LNCAP (cell line): ENCODE measurements at regions not wholly inside any gene's neighbourhood (a gene's known extent, or its start where the extent isn't known, plus 50 kb on each side); places are given as distances from the start of the nearest gene placed in this dataset.

Experiments
- TF ChIP-seq, protein P1 (sequence below): fragments of 450-650 bp; IDR thresholded peaks from 2 replicates; pipeline ENCODE4 v1.5.1; 2017; ENCODE audit warnings: mild to moderate bottlenecking

DNA sequence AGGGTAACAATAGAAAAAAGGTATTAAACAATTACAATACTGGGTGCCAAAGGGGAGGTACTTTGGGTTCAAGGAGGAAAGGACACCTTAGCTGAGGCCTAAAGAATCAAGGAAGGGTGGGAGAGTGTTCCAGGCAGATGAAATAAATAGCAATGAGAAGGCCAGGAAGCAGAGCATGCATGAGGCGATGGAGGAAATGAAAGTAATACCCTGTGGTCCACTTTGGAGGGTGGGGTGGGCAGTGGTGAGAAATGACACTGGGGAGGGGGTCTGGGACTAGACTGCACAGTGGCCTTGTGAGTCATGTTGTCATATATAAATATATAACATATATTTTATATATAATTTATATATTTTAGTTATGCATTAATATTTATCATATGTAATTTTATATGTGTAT, 55.9 kb downstream of the BHLHE40 start:
- TF ChIP-seq, protein P1, sequence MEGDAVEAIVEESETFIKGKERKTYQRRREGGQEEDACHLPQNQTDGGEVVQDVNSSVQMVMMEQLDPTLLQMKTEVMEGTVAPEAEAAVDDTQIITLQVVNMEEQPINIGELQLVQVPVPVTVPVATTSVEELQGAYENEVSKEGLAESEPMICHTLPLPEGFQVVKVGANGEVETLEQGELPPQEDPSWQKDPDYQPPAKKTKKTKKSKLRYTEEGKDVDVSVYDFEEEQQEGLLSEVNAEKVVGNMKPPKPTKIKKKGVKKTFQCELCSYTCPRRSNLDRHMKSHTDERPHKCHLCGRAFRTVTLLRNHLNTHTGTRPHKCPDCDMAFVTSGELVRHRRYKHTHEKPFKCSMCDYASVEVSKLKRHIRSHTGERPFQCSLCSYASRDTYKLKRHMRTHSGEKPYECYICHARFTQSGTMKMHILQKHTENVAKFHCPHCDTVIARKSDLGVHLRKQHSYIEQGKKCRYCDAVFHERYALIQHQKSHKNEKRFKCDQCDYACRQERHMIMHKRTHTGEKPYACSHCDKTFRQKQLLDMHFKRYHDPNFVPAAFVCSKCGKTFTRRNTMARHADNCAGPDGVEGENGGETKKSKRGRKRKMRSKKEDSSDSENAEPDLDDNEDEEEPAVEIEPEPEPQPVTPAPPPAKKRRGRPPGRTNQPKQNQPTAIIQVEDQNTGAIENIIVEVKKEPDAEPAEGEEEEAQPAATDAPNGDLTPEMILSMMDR = no peak

DNA sequence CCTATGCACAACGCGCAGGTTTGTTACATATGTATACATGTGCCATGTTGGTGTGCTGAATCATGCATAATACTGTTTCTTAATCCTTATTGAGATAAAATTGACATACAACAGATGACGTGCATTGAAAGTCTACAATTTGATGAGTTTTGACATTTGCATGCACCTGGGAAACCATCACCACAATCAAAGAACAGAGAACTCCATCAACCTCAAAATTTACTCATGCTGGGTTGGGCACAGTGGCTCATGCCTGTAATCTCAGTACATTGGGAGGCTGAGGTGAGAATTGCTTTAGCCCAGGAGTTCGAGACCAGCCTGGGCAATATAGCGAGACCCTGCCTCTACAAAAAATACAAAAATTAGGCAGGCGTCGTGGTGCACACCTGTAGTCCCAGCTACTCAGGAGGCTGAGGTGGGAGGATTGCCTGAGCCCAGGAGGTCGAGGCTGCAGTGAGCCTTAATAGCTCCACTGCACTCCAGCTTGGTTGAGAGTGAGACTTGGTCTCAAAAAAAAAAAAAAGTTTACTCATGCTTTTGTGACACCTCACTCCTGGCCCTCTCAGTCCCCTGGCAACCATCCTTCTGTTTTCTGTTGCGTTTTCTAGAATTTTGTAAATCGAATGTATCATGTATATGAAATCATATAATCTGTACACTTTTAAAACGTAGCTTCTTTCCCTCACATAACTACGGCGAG, 56.6 kb downstream of the BHLHE40 start:
- TF ChIP-seq, protein P1 = no peak

DNA sequence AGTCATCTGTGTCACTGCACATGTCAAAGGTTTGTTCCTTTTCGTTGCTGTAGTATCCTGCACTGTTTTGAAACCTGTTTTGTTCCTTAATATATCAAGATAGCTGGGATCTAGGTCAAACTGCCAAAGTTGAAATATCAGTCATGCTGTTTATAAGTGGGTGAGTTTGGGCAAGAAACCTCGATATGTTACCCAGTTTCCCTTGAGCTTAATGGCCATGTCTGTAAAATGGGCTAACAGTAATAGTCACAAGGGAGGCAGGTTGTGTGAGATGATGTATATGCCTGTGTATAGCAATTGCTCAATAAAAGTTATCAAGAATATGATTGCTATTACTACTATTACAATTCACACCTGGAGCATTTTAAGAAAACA, 57.1 kb downstream of the BHLHE40 start:
- TF ChIP-seq, protein P1 = no peak

DNA sequence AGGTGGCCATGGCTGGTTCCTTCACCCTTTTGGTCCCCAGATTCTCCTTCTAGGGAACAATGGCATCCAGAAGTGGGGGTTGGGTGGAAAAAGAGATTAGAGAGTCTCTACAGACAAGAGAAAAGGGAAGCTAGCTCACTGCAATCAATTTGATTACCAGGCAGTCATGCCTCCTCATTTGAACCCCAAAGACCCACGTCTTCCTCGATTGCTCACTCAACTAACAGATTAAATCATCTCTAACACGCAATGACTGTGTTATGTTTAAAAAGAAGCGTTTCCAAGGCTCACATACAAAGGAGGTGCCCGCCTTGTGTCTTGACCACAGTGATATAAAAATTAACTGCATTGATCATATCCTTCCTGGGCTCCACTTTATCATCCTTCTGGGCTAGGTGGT, 57.6 kb downstream of the BHLHE40 start:
- TF ChIP-seq, protein P1 = no peak

DNA sequence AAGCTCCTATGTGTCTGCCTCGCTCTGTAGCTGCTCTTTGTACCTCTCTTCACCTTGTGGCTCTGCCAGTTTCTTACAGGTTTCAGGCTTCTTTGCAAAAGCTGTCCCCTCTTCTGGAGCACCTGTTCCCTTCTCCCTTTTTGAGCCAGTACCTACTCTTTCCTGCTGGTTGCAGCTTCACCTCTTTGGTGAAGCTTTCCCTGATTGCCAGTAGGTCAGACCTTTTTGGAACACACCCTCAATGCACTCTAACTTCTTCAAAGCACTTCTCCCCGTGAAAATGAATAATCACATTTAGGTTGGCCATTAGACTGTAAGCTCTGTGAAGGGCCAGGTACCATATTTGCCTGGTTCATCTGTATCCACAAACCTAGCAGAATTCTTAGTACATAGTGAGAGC, 60.3 kb downstream of the BHLHE40 start:
- TF ChIP-seq, protein P1 = no peak

DNA sequence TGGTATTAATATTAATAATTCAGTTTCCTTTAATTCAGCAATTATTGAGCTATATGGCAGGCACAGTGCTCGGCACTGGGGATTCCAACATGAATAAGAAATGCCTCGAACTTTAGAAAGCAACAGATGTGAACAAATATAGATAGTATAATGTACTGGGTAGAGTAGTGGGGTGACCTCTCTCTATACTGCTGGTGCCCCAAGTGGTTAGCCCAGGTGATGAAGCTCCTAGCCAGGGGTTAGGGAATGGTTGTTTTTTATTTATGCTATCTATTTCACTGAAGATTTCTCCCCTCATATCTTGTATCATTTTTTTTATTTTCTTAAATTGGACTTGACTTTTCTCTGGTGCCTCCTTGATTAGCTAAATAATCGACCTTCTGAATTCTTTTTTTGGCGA, 62.1 kb downstream of the BHLHE40 start:
- TF ChIP-seq, protein P1 = no peak

DNA sequence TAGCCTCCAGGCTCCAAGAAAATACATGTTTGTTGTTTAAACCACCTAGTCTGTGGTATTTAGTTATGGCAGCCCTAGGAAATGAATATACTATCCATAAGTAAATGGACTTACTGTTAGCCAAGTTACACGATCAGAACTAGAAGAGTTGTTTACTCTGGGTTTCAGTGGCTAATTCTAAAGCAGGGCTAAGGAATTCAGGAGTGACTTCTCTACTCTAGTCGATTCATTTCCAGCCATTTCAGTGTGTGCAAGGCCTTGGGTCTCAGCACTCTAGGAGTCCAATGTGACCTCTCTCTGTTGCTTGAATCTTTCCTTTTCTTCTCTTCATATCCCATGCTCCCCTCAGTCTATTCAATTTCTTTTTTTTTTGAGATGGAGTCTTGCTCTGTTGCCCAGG, 66.7 kb downstream of the BHLHE40 start:
- TF ChIP-seq, protein P1 = no peak
